HCT116 (cell line): ENCODE measurements at regions not wholly inside any gene's neighbourhood (a gene's known extent, or its start where the extent isn't known, plus 50 kb on each side); places are given as distances from the start of the nearest gene placed in this dataset.
"Not testable (repeated sequence)": the region's sequence is repeated elsewhere in the genome, so short reads cannot be mapped to it uniquely, and the experiment has no call there.

Source experiments
- CBX3 ChIP-seq: IDR thresholded peaks from 2 replicates; pipeline ENCODE4 v1.6.1; 2012; ENCODE audit warnings: low read depth
- EZH2 ChIP-seq: fragments of 200-600 bp; sonication (generic); IDR thresholded peaks from 2 replicates; pipeline ENCODE4 v1.6.1; 2017; ENCODE audit warnings: antibody characterized with exemption, mixed run types
- EZH2phosphoT487 ChIP-seq: fragments of 200-600 bp; IDR thresholded peaks from 2 replicates; pipeline ENCODE4 v1.6.1; 2018; ENCODE audit warnings: antibody characterized with exemption, borderline replicate concordance
- POLR2A ChIP-seq: IDR thresholded peaks from 2 replicates; pipeline ENCODE4 v1.7.0; 2011; ENCODE audit warnings: borderline replicate concordance; ENCODE audit not compliant: insufficient read depth, insufficient read length; ENCODE audit errors: extremely low read depth
- POLR2AphosphoS5 ChIP-seq: IDR thresholded peaks from 2 replicates; pipeline ENCODE4 v1.6.1; 2011; ENCODE audit warnings: mild to moderate bottlenecking, low read depth, low read length, moderate library complexity
- RAD21 ChIP-seq: IDR thresholded peaks from 2 replicates; pipeline ENCODE4 v1.6.1; 2012; ENCODE audit warnings: low read depth, mild to moderate bottlenecking
- SP1 ChIP-seq: IDR thresholded peaks from 2 replicates; pipeline ENCODE4 v1.6.1; 2012; ENCODE audit warnings: low read depth
- TCF7L2 ChIP-seq: IDR thresholded peaks from 2 replicates; pipeline ENCODE4 v1.7.0; 2011; ENCODE audit warnings: borderline replicate concordance, inconsistent platforms; ENCODE audit not compliant: insufficient read depth, insufficient read length; ENCODE audit errors: extremely low read depth
- YY1 ChIP-seq: IDR thresholded peaks from 2 replicates; pipeline ENCODE4 v1.6.1; 2011; ENCODE audit warnings: low read length, low read depth, moderate library complexity, mild to moderate bottlenecking; ENCODE audit not compliant: insufficient replicate concordance; ENCODE audit errors: extremely low read depth
- ZFX ChIP-seq: fragments of 450-650 bp; IDR thresholded peaks from 2 replicates; pipeline ENCODE4 v1.6.1; 2017
- TF ChIP-seq, protein P1 (sequence below), 3 experiments: fragments of 200-600 bp in 1 of 3; sonication (generic) in 1 of 3; IDR thresholded peaks in 2 of 3; conservative IDR thresholded peaks in 1 of 3; 2 replicates each; pipeline ENCODE4 v1.5.1; 2012 to 2017; ENCODE audit warnings: low read depth in 2 of 3, low read length in 2 of 3, antibody characterized with exemption in 1 of 3, borderline replicate concordance in 1 of 3, control low read depth in 1 of 3, mild to moderate bottlenecking in 1 of 3, mixed read lengths in 1 of 3, mixed run types in 1 of 3, moderate library complexity in 1 of 3; ENCODE audit not compliant: insufficient read depth in 1 of 3
- TF ChIP-seq, protein P2 (sequence below): IDR thresholded peaks from 2 replicates; pipeline ENCODE4 v1.6.1; 2012
- TF ChIP-seq, protein P3 (sequence below): IDR thresholded peaks from 2 replicates; pipeline ENCODE4 v1.6.1; 2012

DNA sequence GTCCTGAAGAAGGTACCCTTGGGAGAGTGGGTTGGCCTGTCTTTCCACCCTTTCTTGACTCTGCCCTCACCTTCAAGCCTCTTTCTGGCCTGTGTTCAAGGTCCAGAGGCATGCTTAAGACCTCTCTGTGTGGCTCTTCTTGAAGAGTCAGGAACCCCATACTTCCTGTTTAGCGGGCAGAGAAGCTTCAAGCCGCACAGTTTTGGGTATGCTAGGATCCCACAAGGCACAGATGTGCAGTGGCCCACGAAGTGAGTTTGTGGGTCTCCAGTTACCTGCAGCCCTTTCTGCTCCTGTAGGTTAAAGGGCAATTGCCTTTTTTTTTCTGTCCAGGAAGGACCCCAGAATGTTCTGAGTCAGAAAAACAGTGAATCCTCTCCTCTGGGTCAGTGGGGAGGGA is 87.4 kb upstream of the FCGR1A start:
- TF ChIP-seq, protein P1, sequence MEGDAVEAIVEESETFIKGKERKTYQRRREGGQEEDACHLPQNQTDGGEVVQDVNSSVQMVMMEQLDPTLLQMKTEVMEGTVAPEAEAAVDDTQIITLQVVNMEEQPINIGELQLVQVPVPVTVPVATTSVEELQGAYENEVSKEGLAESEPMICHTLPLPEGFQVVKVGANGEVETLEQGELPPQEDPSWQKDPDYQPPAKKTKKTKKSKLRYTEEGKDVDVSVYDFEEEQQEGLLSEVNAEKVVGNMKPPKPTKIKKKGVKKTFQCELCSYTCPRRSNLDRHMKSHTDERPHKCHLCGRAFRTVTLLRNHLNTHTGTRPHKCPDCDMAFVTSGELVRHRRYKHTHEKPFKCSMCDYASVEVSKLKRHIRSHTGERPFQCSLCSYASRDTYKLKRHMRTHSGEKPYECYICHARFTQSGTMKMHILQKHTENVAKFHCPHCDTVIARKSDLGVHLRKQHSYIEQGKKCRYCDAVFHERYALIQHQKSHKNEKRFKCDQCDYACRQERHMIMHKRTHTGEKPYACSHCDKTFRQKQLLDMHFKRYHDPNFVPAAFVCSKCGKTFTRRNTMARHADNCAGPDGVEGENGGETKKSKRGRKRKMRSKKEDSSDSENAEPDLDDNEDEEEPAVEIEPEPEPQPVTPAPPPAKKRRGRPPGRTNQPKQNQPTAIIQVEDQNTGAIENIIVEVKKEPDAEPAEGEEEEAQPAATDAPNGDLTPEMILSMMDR (IDR thresholded peaks at IDR 0.05 in 2 of 3, conservative IDR thresholded peaks at IDR 0.05 in 1 of 3; ENCODE audit: borderline replicate concordance in 1 of 3, insufficient read depth in 1 of 3, low read depth in 2 of 3, low read length in 2 of 3): not testable (repeated sequence)
- TF ChIP-seq TCF7L2, POLR2A, EZH2, SP1, YY1, POLR2AphosphoS5, ZFX, CBX3, RAD21, EZH2phosphoT487: not testable (repeated sequence)
- TF ChIP-seq, protein P2, sequence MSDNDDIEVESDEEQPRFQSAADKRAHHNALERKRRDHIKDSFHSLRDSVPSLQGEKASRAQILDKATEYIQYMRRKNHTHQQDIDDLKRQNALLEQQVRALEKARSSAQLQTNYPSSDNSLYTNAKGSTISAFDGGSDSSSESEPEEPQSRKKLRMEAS: not testable (repeated sequence)
- TF ChIP-seq, protein P3, sequence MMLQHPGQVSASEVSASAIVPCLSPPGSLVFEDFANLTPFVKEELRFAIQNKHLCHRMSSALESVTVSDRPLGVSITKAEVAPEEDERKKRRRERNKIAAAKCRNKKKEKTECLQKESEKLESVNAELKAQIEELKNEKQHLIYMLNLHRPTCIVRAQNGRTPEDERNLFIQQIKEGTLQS: not testable (repeated sequence)
